ENCODE measurements at regions not wholly inside any gene's neighbourhood (a gene's known extent, or its start where the extent isn't known, plus 50 kb on each side); places are given as distances from the start of the nearest gene placed in this dataset.

DNA sequence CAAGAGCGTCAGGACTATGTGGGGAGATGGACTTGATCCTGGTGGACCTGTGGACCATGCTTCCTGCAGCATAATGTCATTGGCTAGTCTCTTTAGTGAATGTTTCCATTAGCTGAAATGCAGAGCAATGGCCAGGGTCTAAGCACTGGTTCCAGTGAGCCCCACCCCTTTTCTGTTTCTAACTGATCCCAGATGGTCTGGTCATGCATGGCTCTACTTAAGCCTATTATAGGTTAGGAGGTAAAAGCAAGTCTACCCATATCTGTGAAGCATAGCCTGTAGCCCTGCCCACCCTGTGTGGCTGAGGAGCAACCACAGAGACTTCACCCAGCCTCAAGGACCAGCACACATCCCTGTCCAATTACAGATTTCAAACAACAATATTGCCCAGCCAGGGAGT, 419.2 kb downstream of the ZNF385D start:
- TF ChIP-seq, protein P1, sequence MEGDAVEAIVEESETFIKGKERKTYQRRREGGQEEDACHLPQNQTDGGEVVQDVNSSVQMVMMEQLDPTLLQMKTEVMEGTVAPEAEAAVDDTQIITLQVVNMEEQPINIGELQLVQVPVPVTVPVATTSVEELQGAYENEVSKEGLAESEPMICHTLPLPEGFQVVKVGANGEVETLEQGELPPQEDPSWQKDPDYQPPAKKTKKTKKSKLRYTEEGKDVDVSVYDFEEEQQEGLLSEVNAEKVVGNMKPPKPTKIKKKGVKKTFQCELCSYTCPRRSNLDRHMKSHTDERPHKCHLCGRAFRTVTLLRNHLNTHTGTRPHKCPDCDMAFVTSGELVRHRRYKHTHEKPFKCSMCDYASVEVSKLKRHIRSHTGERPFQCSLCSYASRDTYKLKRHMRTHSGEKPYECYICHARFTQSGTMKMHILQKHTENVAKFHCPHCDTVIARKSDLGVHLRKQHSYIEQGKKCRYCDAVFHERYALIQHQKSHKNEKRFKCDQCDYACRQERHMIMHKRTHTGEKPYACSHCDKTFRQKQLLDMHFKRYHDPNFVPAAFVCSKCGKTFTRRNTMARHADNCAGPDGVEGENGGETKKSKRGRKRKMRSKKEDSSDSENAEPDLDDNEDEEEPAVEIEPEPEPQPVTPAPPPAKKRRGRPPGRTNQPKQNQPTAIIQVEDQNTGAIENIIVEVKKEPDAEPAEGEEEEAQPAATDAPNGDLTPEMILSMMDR (conservative IDR thresholded peaks at IDR 0.05), result no peak
- TF ChIP-seq ZFX (IDR thresholded peaks at IDR 0.05), result no peak

Measured in C4-2B (cell line).